Panc1 (cell line): ENCODE measurements at regions not wholly inside any gene's neighbourhood (a gene's known extent, or its start where the extent isn't known, plus 50 kb on each side); places are given as distances from the start of the nearest gene placed in this dataset.

Experiments used
- ATAC-seq: fragments of 200-7000 bp; cut with Tn5 transposase; 2 replicates; pipeline ENCODE4 v1.9.1; 2020; ENCODE audit warnings: mild to moderate bottlenecking, moderate library complexity
- BruUV-seq: library from RNA; stranded (reverse); fragments of 400-500 nt; replicated peaks from 2 replicates; lab custom pipeline; 2021; lab: Mats Ljungman, UMichigan
- CTCF ChIA-PET: fragments of 300-600 bp; sonication (Branson Sonifier 250); formaldehyde crosslinking; loops from one replicate; lab custom pipeline; 2022; ENCODE audit warnings: antibody characterized with exemption; lab: Charles Lee
- POLR2A ChIA-PET: fragments of 300-600 bp; sonication (Branson Sonifier 250); formaldehyde crosslinking; loops from one replicate; lab custom pipeline; 2022; ENCODE audit warnings: antibody characterized with exemption; lab: Charles Lee
- DNase-seq: peaks from one replicate; pipeline ENCODE4 v3.0.0-alpha.2; 2010; ENCODE audit warnings: low read depth, low spot score
- H3K27ac ChIP-seq: 2 replicates; pipeline ENCODE4 v1.5.1; 2011; ENCODE audit warnings: mild to moderate bottlenecking, low read length, inconsistent platforms
- H3K27me3 ChIP-seq: fragments of 200-500 bp; sonication (Bioruptor generic); 2 replicates; pipeline ENCODE4 v1.6.0; 2014; ENCODE audit warnings: low read length, inconsistent platforms; ENCODE audit not compliant: control insufficient read depth, insufficient read depth
- H3K36me3 ChIP-seq: fragments of 200-500 bp; sonication (Bioruptor generic); 2 replicates; pipeline ENCODE4 v1.5.1; 2014; ENCODE audit warnings: inconsistent platforms, mild to moderate bottlenecking, low read length, moderate library complexity; ENCODE audit not compliant: control insufficient read depth, insufficient read depth
- H3K4me1 ChIP-seq: 2 replicates; pipeline ENCODE4 v1.5.1; 2011; ENCODE audit warnings: inconsistent platforms, mild to moderate bottlenecking, low read length, moderate library complexity; ENCODE audit not compliant: control insufficient read depth, insufficient read depth
- H3K4me3 ChIP-seq, 2 experiments: 2 replicates each; pipeline ENCODE4 v1.5.1; 2011 to 2012; ENCODE audit warnings: low read depth in 2 of 2, low read length in 2 of 2, mild to moderate bottlenecking in 2 of 2, inconsistent platforms in 1 of 2, moderate library complexity in 1 of 2
- H3K9me3 ChIP-seq: fragments of 200-500 bp; sonication (Bioruptor generic); 2 replicates; pipeline ENCODE4 v1.5.1; 2014; ENCODE audit warnings: low read depth, mild to moderate bottlenecking, inconsistent platforms, low read length, moderate library complexity; ENCODE audit not compliant: control insufficient read depth, insufficient read depth
- POLR2AphosphoS5 ChIP-seq: IDR thresholded peaks from 2 replicates; pipeline ENCODE4 v1.6.1; 2012; ENCODE audit warnings: mild to moderate bottlenecking, low read depth, low read length, moderate library complexity
- SIN3A ChIP-seq: IDR thresholded peaks from 2 replicates; pipeline ENCODE4 v1.6.1; 2012; ENCODE audit warnings: low read depth, mild to moderate bottlenecking, low read length, moderate library complexity, borderline replicate concordance; ENCODE audit not compliant: insufficient read depth
- TCF7L2 ChIP-seq: IDR thresholded peaks from 2 replicates; pipeline ENCODE4 v1.6.1; 2011; ENCODE audit warnings: mild to moderate bottlenecking, low read depth, low read length, inconsistent platforms
- in situ Hi-C: cut with HindIII; loops from 2 replicates; pipeline ENCODE4 v1.10.0; 2016; ENCODE audit warnings: low sequenced_read_pairs, low pct_unique_long_range_greater_than_20kb
- intact Hi-C: fragments of 100-400 bp; cut with micrococcal nuclease; formaldehyde crosslinking; loops from one replicate; pipeline ENCODE4 v1.10.0; 2022; ENCODE audit not compliant: unreplicated experiment
- TF ChIP-seq, protein P1 (sequence below): fragments of 450-650 bp; IDR thresholded peaks from 2 replicates; pipeline ENCODE4 v1.5.1; 2017; ENCODE audit warnings: mild to moderate bottlenecking
- TF ChIP-seq, protein P2 (sequence below), 2 experiments: IDR thresholded peaks; 2 replicates each; pipeline ENCODE4 v1.6.1; 2011 to 2012; ENCODE audit warnings: low read depth in 2 of 2, control low read depth in 1 of 2, low read length in 1 of 2, mild to moderate bottlenecking in 1 of 2, moderate library complexity in 1 of 2; ENCODE audit not compliant: insufficient read depth in 1 of 2

DNA sequence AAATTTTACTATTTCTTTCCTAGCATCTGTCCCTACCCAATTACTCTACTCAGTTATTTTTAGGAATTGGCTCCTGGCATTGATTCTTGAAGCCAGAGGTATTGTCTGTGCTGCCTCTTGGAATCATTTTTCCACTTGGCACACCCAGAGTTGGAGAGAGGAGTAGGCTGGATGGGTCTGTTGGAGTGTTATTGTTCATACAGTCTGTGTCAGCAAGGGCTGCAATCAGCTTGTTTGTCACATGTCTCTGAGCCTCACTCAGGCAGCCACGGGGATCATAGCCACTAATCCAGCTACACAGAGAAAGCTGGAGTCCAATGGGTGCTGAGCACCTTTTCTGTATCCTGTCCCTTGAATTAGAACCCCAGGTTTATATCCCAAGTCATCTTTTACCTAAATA is 176.0 kb upstream of the DYRK2 start:
- no TSS peak for BruUV-seq
- CTCF ChIA-PET = no interaction called here
- no peaks in the 10 kb centered on the region for H3K9me3 ChIP-seq

DNA sequence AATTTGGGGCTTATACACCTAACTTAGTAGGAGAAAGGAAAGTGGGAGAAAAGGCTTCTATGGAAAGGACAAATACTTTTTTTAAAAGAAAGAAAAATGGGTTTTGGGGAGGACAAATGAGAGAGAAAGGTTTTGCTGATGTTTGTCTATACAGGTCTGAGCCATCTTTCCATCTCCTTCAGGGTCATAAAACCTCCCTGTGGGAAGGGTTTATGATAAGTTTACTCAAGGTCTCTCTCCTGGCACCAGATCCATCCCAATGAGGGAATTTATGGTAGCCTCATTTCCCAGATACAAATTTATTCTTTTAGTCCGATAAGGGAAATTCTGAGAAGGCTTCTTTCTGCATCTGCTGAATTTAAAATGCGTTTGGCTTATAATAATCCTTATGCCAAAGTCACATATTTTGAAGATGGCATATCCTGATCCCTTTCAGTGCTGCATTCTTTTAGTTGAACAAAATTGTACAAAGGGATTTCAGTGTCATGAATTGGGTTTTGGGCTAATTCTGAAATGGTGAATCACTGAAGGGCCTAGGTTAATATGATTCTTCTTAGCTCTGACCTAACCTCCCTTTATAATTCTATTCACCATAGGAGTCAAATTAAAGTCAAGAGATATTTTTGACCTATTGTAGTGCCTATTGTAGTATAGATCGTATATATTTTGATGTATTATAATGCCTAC is 173.5 kb upstream of the DYRK2 start:
- ChIA-PET POLR2A (no interaction called here), CTCF (no interaction called here)
- DNase-seq (no peak), ATAC-seq (no peak)
- TF ChIP-seq, protein P1, sequence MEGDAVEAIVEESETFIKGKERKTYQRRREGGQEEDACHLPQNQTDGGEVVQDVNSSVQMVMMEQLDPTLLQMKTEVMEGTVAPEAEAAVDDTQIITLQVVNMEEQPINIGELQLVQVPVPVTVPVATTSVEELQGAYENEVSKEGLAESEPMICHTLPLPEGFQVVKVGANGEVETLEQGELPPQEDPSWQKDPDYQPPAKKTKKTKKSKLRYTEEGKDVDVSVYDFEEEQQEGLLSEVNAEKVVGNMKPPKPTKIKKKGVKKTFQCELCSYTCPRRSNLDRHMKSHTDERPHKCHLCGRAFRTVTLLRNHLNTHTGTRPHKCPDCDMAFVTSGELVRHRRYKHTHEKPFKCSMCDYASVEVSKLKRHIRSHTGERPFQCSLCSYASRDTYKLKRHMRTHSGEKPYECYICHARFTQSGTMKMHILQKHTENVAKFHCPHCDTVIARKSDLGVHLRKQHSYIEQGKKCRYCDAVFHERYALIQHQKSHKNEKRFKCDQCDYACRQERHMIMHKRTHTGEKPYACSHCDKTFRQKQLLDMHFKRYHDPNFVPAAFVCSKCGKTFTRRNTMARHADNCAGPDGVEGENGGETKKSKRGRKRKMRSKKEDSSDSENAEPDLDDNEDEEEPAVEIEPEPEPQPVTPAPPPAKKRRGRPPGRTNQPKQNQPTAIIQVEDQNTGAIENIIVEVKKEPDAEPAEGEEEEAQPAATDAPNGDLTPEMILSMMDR = no peak
- TF ChIP-seq TCF7L2 = no peak
- no peak for TF ChIP-seq POLR2AphosphoS5
- TF ChIP-seq, protein P2, sequence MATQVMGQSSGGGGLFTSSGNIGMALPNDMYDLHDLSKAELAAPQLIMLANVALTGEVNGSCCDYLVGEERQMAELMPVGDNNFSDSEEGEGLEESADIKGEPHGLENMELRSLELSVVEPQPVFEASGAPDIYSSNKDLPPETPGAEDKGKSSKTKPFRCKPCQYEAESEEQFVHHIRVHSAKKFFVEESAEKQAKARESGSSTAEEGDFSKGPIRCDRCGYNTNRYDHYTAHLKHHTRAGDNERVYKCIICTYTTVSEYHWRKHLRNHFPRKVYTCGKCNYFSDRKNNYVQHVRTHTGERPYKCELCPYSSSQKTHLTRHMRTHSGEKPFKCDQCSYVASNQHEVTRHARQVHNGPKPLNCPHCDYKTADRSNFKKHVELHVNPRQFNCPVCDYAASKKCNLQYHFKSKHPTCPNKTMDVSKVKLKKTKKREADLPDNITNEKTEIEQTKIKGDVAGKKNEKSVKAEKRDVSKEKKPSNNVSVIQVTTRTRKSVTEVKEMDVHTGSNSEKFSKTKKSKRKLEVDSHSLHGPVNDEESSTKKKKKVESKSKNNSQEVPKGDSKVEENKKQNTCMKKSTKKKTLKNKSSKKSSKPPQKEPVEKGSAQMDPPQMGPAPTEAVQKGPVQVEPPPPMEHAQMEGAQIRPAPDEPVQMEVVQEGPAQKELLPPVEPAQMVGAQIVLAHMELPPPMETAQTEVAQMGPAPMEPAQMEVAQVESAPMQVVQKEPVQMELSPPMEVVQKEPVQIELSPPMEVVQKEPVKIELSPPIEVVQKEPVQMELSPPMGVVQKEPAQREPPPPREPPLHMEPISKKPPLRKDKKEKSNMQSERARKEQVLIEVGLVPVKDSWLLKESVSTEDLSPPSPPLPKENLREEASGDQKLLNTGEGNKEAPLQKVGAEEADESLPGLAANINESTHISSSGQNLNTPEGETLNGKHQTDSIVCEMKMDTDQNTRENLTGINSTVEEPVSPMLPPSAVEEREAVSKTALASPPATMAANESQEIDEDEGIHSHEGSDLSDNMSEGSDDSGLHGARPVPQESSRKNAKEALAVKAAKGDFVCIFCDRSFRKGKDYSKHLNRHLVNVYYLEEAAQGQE (IDR thresholded peaks at IDR 0.05; ENCODE audit: insufficient read depth in 1 of 2, low read depth in 2 of 2, low read length in 1 of 2) = no peak
- TF ChIP-seq SIN3A = no peak
- no TSS peak for BruUV-seq
- intact Hi-C loops = no loop called here
- H3K4me3 ChIP-seq = no peak overlapping the region
- H3K27me3 ChIP-seq = no peaks in the 10 kb centered on the region; the same call in 1 of the 2 replicates
- no peak overlapping the region for H3K27ac ChIP-seq
- no peaks in the 10 kb centered on the region for H3K9me3 ChIP-seq
- no peaks in the 10 kb centered on the region for H3K4me1 ChIP-seq
- in situ Hi-C loops = no loop called here
- H3K36me3 ChIP-seq = no peaks in the 10 kb centered on the region

More for the DNA sequence above, 176.0 kb upstream of the DYRK2 start:
- Histone ChIP-seq H3K27me3 (no peaks in the 10 kb centered on the region), H3K27ac (no peak overlapping the region), H3K4me1 (no peaks in the 10 kb centered on the region), H3K4me3 (no peak overlapping the region), H3K36me3 (no peaks in the 10 kb centered on the region)
- POLR2A ChIA-PET = no interaction called here
- TF ChIP-seq, protein P2 (IDR thresholded peaks at IDR 0.05; ENCODE audit: insufficient read depth in 1 of 2, low read depth in 2 of 2, low read length in 1 of 2) = no peak
- TF ChIP-seq, protein P1 = no peak
- TF ChIP-seq TCF7L2 (no peak), POLR2AphosphoS5 (no peak), SIN3A (no peak)
- intact Hi-C loops = no loop called here
- in situ Hi-C loops = no loop called here
- DNase-seq = no peak
- ATAC-seq = no peak
